Muscle of leg (tissue), 3 donors: ENCODE measurements at regions not wholly inside any gene's neighbourhood (a gene's known extent, or its start where the extent isn't known, plus 50 kb on each side); places are given as distances from the start of the nearest gene placed in this dataset.

ENCODE experiments used
- DNase-seq: peaks from one replicate; pipeline ENCODE4 v3.0.0; 2013
- H3K27ac ChIP-seq: one replicate; pipeline ENCODE4 v1.5.1; 2013; ENCODE audit warnings: mild to moderate bottlenecking, low read length, control low read depth
- H3K27me3 ChIP-seq: one replicate; pipeline ENCODE4 v1.6.1; 2013; ENCODE audit warnings: low read length; ENCODE audit not compliant: control insufficient read depth, insufficient read depth
- H3K36me3 ChIP-seq: one replicate; pipeline ENCODE4 v1.6.1; 2013; ENCODE audit warnings: low read length; ENCODE audit not compliant: control insufficient read depth, insufficient read depth
- H3K4me1 ChIP-seq: one replicate; pipeline ENCODE4 v1.6.1; 2013; ENCODE audit warnings: low read length; ENCODE audit not compliant: control insufficient read depth, insufficient read depth
- H3K4me3 ChIP-seq: one replicate; pipeline ENCODE4 v1.5.1; 2013; ENCODE audit warnings: low read length, control low read depth
- H3K9me3 ChIP-seq: replicated peaks from 2 replicates; pipeline ENCODE4 v1.6.1; 2013; ENCODE audit warnings: low read depth, low read length; ENCODE audit not compliant: control insufficient read depth
- WGBS: methylation state at CpG from one replicate; pipeline ENCODE4 v1.1.5; 2013; ENCODE audit warnings: missing lambda C conversion rate; ENCODE audit not compliant: insufficient coverage; 5-methylcytosine and 5-hydroxymethylcytosine counted together

DNA sequence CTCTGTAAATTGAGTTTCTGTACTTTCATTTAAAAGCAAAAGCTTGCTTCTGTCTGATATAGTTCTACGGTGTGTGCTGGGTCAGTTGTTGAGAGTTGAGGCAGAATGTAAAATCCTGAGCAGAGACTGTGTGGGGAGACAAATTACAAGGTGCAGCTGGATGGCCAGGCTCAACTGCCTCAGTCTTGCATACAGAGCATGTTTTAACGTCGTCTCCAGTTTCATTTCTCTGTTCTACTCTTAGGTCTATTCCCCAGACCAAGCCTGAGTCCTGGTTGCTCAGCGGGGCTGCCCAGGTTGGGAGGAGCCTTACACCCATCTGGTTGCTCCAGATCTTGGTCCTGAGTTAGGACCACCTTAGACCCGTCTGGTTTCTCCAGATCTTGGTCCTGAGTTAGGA is 54.4 kb upstream of the MEDAG start:
- H3K27ac ChIP-seq: no peak overlapping the region
- no peak for DNase-seq
- no peaks in the 10 kb centered on the region for H3K36me3 ChIP-seq
- WGBS: 89% methylated on average over 3 of the region's 5 CpGs
- H3K4me1 ChIP-seq: peaks cover 3% of the 10 kb centered on the region
- no peak overlapping the region for H3K4me3 ChIP-seq
- no peaks in the 10 kb centered on the region for H3K27me3 ChIP-seq
- H3K9me3 ChIP-seq: peaks cover 3% of the 10 kb centered on the region

DNA sequence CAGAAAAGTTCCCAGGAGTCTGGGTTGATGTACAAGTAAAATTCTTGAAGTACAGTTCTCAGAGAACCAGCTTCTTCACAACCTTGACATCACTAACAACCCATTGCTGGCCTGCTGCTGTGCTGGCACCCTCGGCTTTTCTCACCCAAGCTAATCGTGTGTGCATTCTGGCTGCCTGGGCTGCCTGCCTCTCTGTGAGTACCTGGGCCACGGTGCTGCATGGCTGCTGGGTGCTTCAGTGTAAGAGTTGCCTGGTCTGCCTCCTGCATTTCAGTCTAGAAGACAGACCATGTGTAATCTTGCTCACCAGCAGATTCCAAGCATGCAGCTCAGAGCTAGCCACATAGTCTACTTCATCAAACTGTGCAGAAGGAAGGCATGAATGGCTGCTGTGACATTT is 50.5 kb upstream of the MEDAG start:
- Histone ChIP-seq H3K27me3 (peaks cover 2% of the 10 kb centered on the region), H3K36me3 (no peaks in the 10 kb centered on the region), H3K9me3 (peaks cover 6% of the 10 kb centered on the region), H3K4me3 (no peak overlapping the region), H3K27ac (no peak overlapping the region), H3K4me1 (peaks cover 3% of the 10 kb centered on the region)
- 78% methylated on average over 2 of the region's 3 CpGs for WGBS
- DNase-seq: no peak

DNA sequence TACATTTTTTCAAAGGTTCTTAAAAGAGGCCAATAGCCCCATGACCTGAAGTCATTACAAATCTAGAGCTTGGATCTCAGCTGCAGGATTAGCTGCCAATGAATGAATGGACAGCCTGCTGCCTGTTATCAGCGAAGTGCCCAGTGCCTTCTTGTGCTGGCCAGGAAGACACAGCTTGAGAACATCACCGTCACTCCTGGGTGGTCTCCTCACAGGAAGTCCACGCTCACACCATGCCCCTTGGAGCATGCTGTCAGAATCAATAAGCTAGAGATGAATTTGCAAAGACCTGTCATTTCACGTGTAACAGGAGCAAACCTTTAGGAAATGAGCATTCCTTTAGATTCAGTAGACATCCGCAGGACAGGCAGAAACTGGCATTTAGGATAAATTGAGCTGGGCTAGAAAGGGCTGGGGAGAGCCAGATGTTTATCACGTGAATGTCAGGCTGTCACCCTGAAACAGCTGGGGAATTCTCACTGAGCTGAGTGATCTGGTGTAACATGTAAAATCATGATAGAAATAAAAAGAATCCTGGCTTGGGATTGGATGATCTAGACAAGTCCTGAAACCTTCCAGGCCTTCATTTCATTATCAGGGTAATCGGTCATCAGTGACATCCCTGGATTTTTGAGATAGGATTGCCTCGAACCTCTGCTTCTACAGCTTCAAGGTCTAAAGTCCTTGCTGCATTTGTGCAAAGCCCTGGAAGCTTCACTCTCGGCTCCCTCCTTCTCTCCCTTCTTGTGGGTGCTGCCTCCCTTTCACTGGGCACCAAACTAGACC is 49.9 kb upstream of the MEDAG start:
- 42% methylated on average over 8 of the region's 9 CpGs for WGBS

More for the DNA sequence above, 49.9 kb upstream of the MEDAG start:
- Histone ChIP-seq H3K36me3 (no peaks in the 10 kb centered on the region), H3K27ac (no peak overlapping the region), H3K9me3 (peaks cover 6% of the 10 kb centered on the region), H3K4me1 (peaks cover 3% of the 10 kb centered on the region), H3K27me3 (peaks cover 2% of the 10 kb centered on the region), H3K4me3 (no peak overlapping the region)
- DNase-seq: no peak
